DMS53 treated with DMSO at 0.1 percent for 48 hours (cell line): ENCODE measurements at regions not wholly inside any gene's neighbourhood (a gene's known extent, or its start where the extent isn't known, plus 50 kb on each side); places are given as distances from the start of the nearest gene placed in this dataset.

Experiments used
- DNase-seq: peaks from one replicate; lab custom pipeline; 2025; ENCODE audit not compliant: unreplicated experiment; lab: John Stamatoyannopoulos, UW

DNA sequence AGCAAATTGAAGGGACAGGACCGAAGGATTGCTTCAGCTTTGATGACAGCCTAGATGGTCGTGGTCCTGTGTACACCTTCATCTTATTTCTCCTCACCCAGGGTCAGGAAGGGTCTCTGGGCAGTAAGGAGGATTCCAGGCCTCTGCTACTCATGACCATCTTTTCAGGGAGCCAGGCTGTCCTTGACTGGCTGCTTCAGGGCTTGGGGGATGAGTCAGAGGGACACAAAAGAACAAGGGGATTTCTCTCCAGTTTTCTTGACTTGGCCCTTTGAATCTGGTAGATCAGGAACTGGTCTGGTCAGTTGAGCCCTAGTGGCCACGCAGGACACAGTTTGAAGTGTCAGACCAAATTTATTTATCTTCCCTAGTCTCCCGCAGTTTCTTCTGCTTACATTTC lies 402.1 kb upstream of the CHD6 start:
- no peak for DNase-seq

DNA sequence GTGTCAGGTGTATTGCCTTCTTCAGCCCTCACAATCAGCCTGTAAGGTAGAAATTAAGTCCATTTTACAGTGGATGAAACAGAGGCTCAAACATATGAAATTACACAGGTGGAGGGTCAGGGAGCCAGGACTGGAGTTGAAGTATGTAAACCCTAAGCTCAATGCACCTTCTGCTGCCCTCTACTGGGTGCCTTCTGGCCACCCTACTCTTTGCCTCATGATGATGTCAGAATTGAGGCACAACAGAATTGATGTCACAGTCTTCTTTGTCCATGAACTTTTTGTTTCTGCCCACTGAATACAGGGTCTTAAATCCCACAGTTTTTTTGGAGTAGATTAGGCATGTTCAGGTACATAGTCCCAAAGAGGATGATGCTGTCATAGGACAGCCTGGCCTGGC lies 400.8 kb upstream of the CHD6 start:
- DNase-seq: no peak

DNA sequence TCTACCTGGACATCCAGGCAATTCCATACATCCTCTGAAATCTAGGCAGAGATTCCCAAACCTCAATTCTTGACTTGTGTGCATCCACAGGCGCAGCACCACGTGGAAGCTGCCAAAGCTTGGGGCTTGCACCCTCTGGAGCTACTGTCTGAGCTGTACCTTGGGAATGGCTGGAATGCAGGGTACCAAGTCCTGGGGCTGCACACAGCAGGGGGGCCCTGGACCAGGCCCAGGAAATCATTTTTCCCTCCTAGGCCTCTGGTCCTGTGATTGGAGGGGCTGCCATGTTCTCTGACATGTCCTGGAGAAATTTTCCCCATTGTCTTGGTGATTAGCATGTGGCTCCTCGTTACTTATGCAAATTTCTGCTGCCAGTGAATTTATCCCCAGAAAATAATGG lies 391.9 kb upstream of the CHD6 start:
- DNase-seq: no peak

DNA sequence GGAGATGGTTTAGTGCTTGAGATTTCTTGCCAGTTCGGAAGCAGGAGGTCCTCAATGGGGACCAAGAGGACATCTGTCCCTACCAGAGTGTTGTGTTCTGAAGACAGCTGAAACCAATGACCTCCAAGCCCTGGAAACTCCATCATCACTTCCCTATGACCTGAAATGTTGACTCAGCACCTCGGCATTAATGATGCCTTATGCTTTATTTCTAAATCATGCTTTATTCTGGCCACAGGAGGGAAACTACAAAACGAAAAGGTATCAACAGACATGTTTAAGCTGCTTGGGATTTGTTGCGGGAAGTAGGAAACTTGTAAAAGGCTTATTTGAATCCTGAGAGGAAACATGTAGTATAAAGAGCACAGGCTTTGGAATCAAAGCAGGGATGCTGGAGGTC lies 389.1 kb upstream of the CHD6 start:
- no peak for DNase-seq

DNA sequence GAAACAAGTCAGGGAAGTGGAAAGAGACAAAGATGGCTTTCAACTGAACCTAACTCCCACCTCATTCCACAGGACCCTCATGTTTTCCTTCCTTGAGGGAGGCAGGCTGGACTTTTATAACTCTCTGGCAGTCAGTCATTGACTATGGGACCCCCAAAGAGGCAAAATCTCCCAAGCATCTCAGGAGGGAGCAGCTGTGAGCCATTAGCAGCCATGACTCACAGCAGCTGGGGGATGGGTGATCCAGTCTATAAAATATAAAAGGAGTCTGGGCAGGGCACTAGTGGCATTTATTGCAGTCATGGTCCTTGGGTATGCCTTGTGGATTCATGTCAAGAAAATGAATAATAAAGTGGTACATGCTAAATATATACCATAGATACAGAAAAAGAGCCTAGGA lies 387.0 kb upstream of the CHD6 start:
- no peak for DNase-seq

DNA sequence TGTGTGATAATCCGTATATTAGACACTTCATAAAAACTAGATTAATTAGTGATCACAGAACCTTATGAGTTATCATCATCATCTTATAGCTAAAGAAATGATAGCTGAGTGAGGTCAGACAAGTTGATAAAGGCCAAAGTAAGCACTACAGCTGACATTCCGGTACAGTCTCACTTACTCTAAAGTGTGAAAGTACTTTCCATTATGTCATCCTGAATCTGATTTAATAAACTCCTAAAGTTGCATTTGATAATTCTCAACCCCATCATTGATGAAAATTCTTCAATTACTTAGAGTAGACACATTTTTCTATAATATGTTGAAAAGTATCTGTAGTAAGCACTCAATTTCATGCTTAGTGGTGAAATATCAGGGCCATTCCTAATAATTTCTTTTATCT lies 385.2 kb upstream of the CHD6 start:
- no peak for DNase-seq

DNA sequence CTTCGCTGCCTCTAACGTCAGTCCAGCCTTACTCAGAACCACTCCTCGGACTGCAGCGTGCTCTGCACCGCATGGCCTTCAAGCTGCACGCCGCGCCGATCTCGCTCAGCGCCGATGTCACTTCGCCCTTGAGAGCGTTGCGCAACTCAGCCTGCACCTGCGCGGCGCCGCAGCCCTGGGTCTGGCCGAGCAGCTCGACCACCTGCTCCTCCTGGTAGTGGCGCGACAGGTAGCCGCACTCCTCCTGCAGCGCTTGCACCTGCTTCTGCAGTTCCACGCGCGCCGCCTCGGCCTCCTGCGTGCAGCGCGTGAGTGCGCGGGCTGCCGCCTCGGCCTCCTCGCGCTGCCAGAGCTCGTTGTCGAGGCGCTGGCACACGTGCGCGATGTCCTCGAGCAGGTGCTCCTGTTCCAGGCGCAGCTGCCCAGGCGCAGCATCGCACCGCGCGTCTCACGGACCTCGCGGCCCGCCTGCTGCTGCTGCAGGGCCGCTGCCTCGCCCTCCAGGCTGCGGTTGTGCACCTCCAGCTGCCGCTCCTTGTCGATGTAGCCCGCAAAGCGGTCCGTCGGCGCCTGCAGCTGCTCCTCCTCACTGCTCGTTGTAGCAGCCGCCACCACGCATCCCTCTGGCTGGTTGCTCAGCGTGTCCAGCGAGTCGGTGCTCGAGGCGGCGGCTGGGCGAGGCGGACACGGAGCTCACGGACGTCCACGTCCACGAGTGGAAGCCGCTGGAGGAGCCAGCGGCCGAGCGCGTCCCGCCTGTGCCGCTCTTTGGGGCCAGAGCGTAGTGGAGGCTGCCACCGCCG lies 380.6 kb upstream of the CHD6 start:
- no peak for DNase-seq

DNA sequence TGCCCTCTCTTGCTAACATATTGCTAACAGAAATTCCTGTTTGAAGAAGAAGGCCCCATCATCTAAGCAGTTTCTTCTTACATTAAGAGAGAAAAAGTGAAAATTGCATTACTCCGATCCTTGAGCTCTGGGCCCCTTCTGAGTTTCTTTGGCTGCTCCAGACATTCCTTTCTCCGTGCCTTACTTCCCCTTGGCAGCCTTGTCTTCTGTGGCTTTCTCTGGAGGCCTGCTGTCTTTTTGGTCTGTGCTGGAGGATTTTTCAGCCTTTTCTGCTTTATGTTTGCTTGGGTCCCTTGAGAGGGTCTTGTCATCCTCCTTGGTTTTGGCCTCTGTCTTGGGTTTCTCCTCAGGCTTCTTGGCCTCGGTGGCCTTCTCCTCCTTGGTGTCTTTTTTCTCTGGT lies 378.8 kb upstream of the CHD6 start:
- no peak for DNase-seq

DNA sequence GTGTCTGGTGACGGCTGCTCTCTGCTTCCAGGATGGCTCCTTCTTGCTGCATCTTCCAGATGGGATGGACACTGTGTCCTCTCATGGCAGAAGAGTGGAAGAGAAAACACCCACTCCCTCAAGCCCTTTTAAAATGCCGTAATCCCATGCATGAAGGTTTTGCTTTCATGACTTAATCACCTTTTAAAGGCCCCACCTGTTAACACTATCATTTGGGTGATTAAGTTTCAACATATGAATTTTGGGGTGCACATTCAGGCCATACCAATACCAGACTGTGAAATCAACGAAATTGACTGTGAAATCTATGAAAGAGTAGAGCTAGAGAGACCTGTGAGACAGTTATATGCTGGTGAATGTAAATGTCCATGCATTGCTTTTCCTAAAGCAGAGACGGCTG lies 374.3 kb upstream of the CHD6 start:
- DNase-seq: no peak

DNA sequence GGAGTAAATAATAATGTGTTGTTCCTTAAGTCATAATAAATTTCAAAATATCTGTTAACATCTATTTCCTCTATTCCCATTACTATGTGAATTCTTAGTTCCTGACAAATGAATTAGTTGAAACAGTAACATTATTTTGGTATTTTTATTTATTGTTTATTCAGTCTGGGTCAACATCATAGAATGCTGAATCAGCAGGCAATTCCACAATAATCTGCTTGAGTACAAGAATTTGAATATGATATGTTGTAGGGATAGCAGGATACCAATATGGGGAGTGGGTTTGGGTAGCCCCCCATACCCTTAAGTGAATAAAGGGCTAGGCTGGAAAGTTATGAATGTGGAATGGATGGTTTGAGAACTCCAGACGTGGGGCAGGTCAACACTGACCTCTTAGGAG lies 373.2 kb upstream of the CHD6 start:
- no peak for DNase-seq

DNA sequence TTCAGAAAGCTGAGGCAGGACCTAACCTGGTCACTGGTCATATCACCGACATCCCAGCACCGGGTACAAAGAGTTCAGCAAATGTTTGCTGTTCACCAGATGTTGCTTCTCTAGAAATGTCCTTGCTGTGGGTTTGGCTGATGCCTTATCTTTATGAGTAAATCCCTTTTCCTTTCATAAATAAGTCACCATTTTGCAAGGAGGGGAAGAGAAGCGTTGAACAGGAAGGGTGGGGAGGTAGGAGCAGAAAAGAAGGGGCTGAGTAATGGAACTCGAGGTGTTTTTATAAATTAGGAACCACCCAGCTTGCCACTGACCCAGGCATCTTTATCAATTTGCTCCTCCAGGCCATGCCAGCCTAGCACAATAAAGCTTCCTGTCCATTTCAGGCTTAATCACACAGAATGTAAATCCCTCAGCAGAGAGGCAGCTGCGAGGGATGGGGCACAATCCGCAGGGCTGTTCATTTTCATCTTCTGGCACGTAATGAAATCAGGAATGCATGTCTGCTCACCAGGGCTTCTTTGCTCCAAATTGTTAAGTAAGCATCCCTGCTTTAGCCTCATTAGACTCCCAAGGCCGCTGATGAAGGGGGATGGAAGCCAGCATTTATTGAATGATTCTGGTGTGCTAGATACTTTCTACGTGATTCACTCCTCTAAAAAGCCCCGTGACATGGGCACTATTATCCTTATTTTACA lies 371.9 kb upstream of the CHD6 start:
- no peak for DNase-seq

DNA sequence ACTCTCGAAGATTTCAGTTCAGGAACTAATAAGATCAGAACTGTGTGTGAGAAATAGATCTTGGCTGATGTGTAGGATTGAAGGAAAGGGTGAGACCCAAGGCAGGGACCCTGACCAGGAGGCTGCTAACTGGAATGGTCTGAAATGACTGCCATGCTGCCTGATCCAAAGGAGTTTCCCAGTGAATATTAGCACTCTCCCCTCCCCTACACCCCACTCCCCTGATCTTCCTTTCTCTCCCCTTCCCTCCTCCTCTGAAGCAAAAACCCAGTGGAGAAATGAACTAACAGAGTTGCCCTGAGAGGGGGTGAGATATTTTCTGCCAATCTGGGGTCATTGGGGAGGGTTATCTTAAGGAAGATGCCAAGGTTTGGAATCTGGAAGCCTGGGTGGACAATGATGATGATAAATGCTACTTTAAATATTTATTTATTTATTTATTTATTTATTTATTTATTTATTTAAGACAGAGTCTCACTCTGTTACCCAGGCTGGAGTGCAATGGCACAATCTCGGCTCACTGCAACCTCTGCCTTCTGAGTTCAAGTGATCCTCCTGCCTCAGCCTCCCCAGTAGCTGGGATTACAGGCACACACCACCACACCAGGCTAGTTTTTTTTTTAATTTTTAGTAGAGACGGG lies 371.0 kb upstream of the CHD6 start:
- no peak for DNase-seq

DNA sequence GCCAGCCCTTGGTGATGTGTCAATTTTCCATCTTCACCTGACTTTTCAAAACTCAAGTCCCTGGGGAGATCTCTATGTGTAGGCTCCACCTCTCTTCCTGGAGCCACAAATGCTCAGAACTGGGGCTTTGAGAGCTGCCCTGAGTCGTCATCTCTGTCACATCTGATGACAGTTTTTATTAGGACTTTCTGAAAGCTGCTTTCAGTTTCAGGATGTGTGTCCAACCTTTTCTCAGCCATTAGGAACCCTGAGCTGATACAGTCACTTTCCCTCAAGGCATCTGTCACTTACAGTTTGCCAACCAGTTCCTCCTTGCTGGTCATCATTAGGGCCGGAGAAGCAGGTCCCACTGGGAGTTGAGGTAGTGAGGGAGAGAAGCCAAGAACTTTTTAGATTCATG lies 365.9 kb upstream of the CHD6 start:
- no peak for DNase-seq

DNA sequence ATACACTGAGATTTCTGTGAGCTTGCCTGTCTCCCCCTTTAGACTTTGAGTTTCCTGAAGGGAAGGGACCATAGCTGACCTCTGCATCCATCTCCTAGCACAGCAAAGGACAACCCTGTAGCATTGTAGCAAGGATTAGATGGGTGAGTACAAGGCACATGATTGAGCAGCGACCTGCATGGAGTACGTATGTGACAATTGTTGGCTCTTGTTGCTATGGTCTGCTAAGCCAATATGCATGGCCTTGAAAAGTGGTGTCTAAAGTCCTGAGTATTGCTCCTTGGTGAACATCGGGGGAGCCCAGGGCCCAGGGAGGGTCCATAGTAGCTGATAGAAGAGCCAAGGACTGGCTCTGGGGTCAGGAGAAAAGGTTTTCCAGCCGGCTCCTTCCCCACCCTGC lies 365.0 kb upstream of the CHD6 start:
- no peak for DNase-seq

DNA sequence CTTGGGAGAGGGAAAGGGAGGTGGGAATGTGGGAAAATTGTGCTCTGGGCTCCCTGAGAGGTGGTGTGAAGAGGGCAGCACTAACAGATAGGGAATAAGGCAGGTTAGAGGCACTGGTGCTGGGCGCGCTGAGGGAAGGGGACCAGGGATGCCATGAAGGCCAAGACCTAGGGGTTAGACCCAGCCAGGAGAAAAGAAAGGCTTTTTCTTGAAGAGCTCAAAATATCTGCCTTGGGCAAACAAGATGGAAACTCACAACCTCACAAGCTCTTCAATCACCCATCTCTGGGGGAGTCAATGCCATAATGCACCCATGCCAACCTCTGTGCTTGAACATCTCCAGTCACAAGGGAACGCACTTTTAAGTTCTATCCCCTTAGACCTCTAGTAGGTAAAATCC lies 363.6 kb upstream of the CHD6 start:
- no peak for DNase-seq

DNA sequence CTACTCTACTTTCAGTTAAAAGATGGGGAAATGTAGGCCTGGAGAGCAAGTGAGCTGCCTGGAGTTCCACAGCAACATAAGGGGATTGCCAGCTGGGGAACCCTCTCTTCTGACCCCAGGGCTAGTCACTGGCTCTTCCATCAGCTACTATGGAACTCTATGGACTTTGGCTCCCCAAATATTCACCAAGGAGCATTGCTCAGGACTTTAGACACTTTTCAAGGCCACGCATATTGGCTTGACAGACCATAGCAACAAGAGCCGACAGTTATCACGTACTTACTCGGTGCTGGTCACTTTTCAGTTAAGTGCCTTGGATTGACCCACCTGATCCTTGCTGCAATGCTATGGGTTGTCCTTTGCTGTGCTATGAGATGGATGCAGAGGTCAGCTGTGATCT lies 360.7 kb upstream of the CHD6 start:
- DNase-seq: no peak

DNA sequence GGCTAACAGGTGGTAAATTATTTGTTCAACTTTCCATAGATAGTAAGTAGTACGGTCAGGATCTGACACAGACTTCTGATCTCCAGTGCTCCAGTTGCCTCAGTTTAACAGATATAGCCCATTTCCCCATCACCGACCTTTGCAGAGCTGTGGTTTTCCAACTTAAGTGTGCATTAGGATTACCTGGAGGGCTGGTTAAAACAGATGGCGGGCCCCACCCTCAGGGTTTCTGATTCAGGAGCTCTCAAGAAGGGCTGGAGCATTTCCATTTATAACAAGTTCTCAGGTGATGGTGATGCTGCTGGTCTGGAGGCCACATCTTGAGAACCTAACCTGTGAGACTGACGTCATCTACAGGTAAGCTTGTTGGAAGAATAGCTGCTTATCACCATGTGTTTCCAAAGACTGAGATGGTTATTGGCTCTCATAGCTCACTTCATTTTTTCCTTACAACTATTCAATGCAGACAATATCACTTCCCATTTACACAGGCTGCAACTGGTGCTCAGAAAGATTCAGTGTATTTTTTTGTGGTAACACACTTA lies 360.1 kb upstream of the CHD6 start:
- no peak for DNase-seq

DNA sequence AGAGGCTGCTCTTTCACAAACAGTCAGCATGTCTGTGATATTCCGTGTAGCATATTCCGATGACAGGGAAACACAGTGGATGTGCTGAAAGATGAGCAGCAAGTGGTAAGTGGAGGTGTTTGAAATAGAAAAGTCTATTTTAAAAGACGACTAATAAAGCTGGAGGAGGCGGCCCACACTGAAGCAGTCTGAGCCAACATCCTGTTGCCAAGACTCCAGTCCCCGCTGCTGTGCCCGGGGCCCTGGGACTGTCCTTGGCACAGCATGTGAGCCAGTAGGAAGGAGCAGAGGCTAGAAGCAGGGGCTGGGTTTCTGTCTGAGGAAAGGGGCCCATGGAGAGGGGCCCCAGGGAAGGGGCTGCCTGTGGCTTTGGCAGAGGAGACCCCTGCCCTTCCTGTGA lies 351.5 kb upstream of the CHD6 start:
- DNase-seq: no peak

DNA sequence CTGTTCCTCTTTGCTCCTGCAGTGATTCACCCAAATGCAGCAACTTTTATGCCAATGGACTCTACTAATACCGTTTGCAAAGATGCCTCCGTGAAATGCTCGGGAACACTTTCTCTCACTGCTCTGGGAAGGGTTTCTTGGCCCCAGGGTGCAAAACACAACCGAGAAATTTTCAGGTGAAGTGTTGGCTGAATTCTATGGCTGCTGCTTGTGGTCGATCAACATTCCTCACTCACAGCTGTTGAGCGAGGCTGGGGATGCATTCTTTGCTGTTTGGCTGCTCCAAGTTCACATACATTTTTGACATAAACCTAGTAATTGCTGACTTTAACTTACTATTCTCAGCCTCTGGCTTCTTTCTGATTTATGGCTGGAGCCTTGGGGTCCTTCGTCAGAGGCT lies 342.0 kb upstream of the CHD6 start:
- no peak for DNase-seq

DNA sequence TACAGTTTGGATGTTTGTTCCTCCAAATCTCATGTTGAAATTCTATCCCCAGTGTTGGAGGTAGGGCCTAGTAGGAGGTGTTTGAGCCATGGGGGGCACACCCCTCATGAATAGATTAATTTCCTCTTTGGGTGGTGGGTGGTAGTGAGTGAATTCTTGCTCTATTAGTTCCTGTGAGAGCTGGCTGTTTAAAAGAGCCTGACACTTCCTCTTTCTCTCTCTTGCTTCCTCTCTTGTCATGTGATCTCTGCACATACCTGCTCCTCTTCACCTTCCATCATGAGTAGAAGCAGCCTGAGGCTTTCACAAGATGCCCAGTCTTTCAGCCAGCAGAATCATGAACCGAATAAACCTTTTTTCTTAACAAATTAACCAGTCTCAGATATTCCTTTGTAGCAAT lies 340.2 kb upstream of the CHD6 start:
- DNase-seq: no peak

DNA sequence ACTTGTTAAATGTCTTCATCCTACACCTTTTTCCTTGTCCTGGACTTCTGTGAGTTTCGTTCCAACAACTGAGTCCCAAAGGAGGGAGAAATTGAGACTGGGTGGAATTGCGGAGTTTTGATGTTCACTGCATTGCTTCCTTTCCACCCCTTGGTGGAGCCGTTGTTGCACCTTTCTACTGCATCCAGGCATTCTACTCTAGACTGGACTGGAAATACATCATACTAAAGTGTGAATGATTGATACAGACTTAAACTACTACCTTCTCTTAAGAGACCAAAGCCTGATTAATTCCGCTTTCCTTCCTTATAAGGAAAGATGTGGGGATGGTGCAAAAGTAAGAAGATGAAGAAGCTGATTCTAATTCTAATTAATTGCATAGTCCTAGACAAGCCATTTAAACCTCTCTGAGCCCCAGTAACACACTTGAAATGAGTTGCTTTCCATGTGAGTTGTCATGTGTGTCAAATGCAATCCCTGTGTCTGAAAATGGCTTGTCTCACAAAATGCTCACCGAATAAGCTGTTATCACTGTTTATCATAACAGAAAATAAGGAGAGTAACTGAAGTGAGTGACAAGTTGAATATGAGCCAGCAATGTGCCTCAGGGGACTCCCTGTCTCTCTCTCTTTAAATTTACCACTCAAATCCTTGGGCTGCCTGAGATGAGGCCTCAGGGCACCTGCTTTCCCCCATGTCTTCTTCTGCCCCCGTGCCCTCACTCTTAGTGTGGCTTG lies 338.3 kb upstream of the CHD6 start:
- DNase-seq: no peak
